Activated CD4-positive, alpha-beta T cell treated with anti-CD3 and anti-CD28 coated beads, Interleukin-10, Interleukin-2, amounts not matched to agents 100 ng/mL and 50 ng/mL, durations not matched to agents 16 hours and 8 hours (primary cell): ENCODE measurements at regions not wholly inside any gene's neighbourhood (a gene's known extent, or its start where the extent isn't known, plus 50 kb on each side); places are given as distances from the start of the nearest gene placed in this dataset.

Experiments used
- DNase-seq: peaks from one replicate; pipeline ENCODE4 v3.0.0-alpha.2; 2020

GRCh38 chr1:182118851-182119250, 57.3 kb upstream of the ZNF648 start:
- DNase-seq = no peak

- no peak for DNase-seq
These were observed 53.1 kb upstream of the ZNF648 start for GRCh38 chr1:182114627-182115023.

GRCh38 chr1:182113879-182114626, 52.5 kb upstream of the ZNF648 start:
- DNase-seq = no peak

- DNase-seq = no peak
These were observed 50.0 kb upstream of the ZNF648 start for GRCh38 chr1:182111496-182111895.
